ENCODE measurements at regions not wholly inside any gene's neighbourhood (a gene's known extent, or its start where the extent isn't known, plus 50 kb on each side); places are given as distances from the start of the nearest gene placed in this dataset.

DNA sequence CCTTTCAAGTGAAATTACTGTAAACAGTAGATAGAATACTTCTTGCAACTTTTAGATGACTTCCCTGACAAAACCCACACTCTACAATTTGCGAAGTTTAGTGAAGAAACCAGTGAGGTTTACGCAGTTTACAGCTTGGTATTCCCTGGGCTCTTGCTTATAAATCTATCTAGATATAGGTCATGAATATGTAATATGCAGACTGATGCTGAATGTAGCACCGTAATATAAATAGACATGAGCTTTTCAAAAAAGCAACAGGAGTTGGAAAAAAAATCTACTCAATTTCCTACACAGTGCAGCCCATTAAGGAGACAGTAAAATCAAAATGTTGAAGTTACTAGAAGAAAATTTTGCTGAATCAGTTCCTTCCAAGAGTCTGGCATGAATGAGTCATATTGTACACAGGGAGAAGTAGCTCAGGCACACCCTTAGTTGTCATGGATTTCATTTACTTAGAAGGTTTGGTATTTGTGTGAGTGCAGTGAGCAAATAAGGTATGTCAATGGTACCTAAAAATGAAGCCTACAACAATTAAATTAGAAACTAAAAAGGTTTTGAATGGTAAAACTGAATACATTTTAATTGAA, 67.7 kb upstream of the NEUROD6 start:
- TF ChIP-seq EZH2phosphoT487 (IDR thresholded peaks at IDR 0.05; ENCODE audit: insufficient read depth, low read depth) (no peak), EZH2 (IDR thresholded peaks at IDR 0.05; ENCODE audit: insufficient read depth, poor library complexity, severe bottlenecking) (no peak)

Measured in GM23248 (cell line).